ENCODE measurements at regions not wholly inside any gene's neighbourhood (a gene's known extent, or its start where the extent isn't known, plus 50 kb on each side); places are given as distances from the start of the nearest gene placed in this dataset.

DNA sequence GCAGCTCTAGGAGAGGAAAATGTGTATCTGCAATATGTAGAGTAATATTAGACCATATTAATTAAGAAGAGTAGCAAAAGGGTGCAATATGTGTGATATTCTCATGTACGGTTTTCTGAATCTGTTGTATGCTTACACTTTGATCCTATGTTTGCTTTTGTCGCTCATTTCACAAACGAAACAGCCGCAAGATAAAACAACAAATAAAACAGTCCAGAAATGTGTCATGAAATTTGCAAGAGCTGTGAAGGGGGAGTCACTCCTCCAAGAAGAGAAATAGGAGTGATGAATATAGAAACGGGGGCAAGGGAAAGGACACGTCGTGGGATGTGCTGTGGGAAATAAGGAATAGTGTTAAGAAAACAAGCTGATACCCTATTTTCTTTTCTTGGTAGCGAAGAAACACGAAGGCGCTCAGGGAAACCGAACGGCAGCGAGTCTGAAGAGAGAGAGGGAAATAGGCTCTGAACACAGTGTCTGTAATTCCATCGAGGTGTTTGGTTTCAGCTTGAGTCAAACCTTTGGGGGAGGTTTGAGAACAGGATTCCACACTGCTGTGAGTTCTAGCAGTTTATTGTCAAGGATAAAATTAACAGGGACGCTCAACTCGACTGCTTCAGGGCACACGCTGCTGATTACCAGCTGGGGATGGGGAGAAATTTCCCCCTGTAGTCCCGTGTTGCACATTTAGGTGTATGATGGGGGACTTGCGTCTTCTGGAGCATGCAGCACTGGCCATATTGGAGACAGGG is 595.6 kb upstream of the TENM3 start:
- Histone ChIP-seq H3K4me2 (ENCODE audit: insufficient read depth, low read length) (no peak overlapping the region), H3K27ac (ENCODE audit: low read length) (no peak overlapping the region), H3K9me3 (ENCODE audit: insufficient read depth, low read length, severe bottlenecking) (peaks cover 3% of the 10 kb centered on the region), H3K4me3 (ENCODE audit: low read depth in 1 of 2, low read length in 2 of 2) (no peak overlapping the region), H3K36me3 (ENCODE audit: insufficient read depth, low read length) (no peaks in the 10 kb centered on the region), H3K4me1 (ENCODE audit: insufficient read depth, low read length) (no peaks in the 10 kb centered on the region), H4K20me1 (ENCODE audit: insufficient read depth, low read length) (no peaks in the 10 kb centered on the region), H2AFZ (ENCODE audit: low read depth, low read length) (no peak overlapping the region), H3K27me3 (ENCODE audit: insufficient read depth, low read length, poor library complexity) (no peaks in the 10 kb centered on the region), H3K79me2 (ENCODE audit: insufficient read depth, low read length) (no peaks in the 10 kb centered on the region), H3K9ac (ENCODE audit: low read depth, low read length) (no peak overlapping the region)
- ATAC-seq (ENCODE audit: insufficient read depth, low read depth) (no peak), DNase-seq (no peak)
- TF ChIP-seq, protein P1, sequence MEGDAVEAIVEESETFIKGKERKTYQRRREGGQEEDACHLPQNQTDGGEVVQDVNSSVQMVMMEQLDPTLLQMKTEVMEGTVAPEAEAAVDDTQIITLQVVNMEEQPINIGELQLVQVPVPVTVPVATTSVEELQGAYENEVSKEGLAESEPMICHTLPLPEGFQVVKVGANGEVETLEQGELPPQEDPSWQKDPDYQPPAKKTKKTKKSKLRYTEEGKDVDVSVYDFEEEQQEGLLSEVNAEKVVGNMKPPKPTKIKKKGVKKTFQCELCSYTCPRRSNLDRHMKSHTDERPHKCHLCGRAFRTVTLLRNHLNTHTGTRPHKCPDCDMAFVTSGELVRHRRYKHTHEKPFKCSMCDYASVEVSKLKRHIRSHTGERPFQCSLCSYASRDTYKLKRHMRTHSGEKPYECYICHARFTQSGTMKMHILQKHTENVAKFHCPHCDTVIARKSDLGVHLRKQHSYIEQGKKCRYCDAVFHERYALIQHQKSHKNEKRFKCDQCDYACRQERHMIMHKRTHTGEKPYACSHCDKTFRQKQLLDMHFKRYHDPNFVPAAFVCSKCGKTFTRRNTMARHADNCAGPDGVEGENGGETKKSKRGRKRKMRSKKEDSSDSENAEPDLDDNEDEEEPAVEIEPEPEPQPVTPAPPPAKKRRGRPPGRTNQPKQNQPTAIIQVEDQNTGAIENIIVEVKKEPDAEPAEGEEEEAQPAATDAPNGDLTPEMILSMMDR (IDR thresholded peaks at IDR 0.05; ENCODE audit: borderline replicate concordance, extremely low read depth, low read length, poor library complexity, severe bottlenecking): no peak
- no peak for TF ChIP-seq EZH2 (IDR thresholded peaks at IDR 0.05; ENCODE audit: borderline replicate concordance, low read depth, low read length, severe bottlenecking)

DNA sequence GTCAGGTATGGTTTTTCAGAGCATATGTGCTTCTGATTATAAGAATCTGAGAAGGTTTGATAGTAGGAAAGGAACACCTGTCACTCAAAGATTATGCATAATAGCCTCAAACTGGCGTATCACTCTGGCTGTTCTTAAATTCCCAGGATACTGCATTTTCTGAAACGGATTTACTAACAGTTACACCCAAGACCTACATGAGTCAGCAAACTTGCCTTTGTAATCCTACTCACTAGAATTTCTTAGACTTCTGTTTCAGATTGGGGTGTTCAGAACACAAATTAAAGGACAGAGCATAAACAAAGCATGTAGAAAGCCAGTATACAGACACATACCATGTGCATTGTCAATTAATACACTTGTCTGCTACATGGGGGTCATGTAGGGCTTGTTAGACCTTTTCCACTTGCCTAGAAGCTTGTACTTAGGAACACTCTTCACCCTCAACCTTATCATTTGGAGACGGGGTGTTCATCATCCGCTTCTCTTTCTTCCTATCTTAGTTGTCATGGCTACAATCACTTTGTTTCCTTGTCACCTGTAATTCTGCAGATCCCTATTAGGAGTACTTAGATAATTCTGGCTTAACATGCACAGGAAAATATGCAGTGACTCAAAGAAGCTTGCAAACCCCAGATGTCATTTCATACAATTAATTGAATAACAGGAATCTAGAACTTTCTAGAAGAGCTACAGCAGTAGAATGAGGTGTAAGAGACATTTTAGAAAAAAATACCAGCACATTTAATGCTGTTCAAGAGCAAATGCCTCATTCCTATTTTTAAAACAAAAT is 593.0 kb upstream of the TENM3 start:
- ATAC-seq (ENCODE audit: insufficient read depth, low read depth): no peak

GRCh38 chr4:181656748-181657147 is 586.5 kb upstream of the TENM3 start:
- H3K27me3 ChIP-seq (ENCODE audit: insufficient read depth, low read length, poor library complexity): no peaks in the 10 kb centered on the region
- no peak overlapping the region for H3K27ac ChIP-seq (ENCODE audit: low read length)
- no peaks in the 10 kb centered on the region for H3K4me1 ChIP-seq (ENCODE audit: insufficient read depth, low read length)
- DNase-seq (no peak), ATAC-seq (ENCODE audit: insufficient read depth, low read depth) (no peak)
- H3K4me2 ChIP-seq (ENCODE audit: insufficient read depth, low read length): no peak overlapping the region
- H3K79me2 ChIP-seq (ENCODE audit: insufficient read depth, low read length): no peaks in the 10 kb centered on the region
- H3K36me3 ChIP-seq (ENCODE audit: insufficient read depth, low read length): no peaks in the 10 kb centered on the region
- no peak overlapping the region for H3K9ac ChIP-seq (ENCODE audit: low read depth, low read length)
- H4K20me1 ChIP-seq (ENCODE audit: insufficient read depth, low read length): no peaks in the 10 kb centered on the region
- H2AFZ ChIP-seq (ENCODE audit: low read depth, low read length): no peak overlapping the region
- TF ChIP-seq EZH2 (IDR thresholded peaks at IDR 0.05; ENCODE audit: borderline replicate concordance, low read depth, low read length, severe bottlenecking): no peak
- TF ChIP-seq, protein P1 (IDR thresholded peaks at IDR 0.05; ENCODE audit: borderline replicate concordance, extremely low read depth, low read length, poor library complexity, severe bottlenecking): no peak
- no peak overlapping the region for H3K4me3 ChIP-seq (ENCODE audit: low read depth in 1 of 2, low read length in 2 of 2)
- H3K9me3 ChIP-seq (ENCODE audit: insufficient read depth, low read length, severe bottlenecking): no peaks in the 10 kb centered on the region

More for the DNA sequence above, 593.0 kb upstream of the TENM3 start:
- Histone ChIP-seq H3K27ac (ENCODE audit: low read length) (no peak overlapping the region), H3K4me1 (ENCODE audit: insufficient read depth, low read length) (no peaks in the 10 kb centered on the region), H3K4me3 (ENCODE audit: low read depth in 1 of 2, low read length in 2 of 2) (no peak overlapping the region), H3K27me3 (ENCODE audit: insufficient read depth, low read length, poor library complexity) (no peaks in the 10 kb centered on the region), H4K20me1 (ENCODE audit: insufficient read depth, low read length) (no peaks in the 10 kb centered on the region), H2AFZ (ENCODE audit: low read depth, low read length) (no peak overlapping the region), H3K4me2 (ENCODE audit: insufficient read depth, low read length) (no peak overlapping the region), H3K9me3 (ENCODE audit: insufficient read depth, low read length, severe bottlenecking) (peaks cover 3% of the 10 kb centered on the region), H3K9ac (ENCODE audit: low read depth, low read length) (no peak overlapping the region), H3K36me3 (ENCODE audit: insufficient read depth, low read length) (no peaks in the 10 kb centered on the region), H3K79me2 (ENCODE audit: insufficient read depth, low read length) (no peaks in the 10 kb centered on the region)
- TF ChIP-seq EZH2 (IDR thresholded peaks at IDR 0.05; ENCODE audit: borderline replicate concordance, low read depth, low read length, severe bottlenecking): no peak
- TF ChIP-seq, protein P1 (IDR thresholded peaks at IDR 0.05; ENCODE audit: borderline replicate concordance, extremely low read depth, low read length, poor library complexity, severe bottlenecking): no peak
- DNase-seq: no peak
